ENCODE measurements at regions not wholly inside any gene's neighbourhood (a gene's known extent, or its start where the extent isn't known, plus 50 kb on each side); places are given as distances from the start of the nearest gene placed in this dataset.

- Histone ChIP-seq H3K4me3 (no peak overlapping the region), H3K36me3 (no peaks in the 10 kb centered on the region), H3K27me3 (no peaks in the 10 kb centered on the region), H3K27ac (no peak overlapping the region), H3K9me3 (no peaks in the 10 kb centered on the region), H3K4me1 (no peaks in the 10 kb centered on the region)
- no peak for TF ChIP-seq POLR2A (IDR thresholded peaks at IDR 0.05)
- peak in 2 of 4 donors; percentile 30 to 34 for ATAC-seq
- intact Hi-C loops (cut with DNase I) = no loop called here
- no peak for DNase-seq
- WGBS (ENCODE audit: insufficient coverage, low coverage, low lambda C conversion rate, missing lambda C conversion rate) = 75% methylated on average over 1 of the region's 1 CpG
Observed at GRCh38 chr13:50721672-50721992, 121.9 kb downstream of the DLEU7 start.

DNA sequence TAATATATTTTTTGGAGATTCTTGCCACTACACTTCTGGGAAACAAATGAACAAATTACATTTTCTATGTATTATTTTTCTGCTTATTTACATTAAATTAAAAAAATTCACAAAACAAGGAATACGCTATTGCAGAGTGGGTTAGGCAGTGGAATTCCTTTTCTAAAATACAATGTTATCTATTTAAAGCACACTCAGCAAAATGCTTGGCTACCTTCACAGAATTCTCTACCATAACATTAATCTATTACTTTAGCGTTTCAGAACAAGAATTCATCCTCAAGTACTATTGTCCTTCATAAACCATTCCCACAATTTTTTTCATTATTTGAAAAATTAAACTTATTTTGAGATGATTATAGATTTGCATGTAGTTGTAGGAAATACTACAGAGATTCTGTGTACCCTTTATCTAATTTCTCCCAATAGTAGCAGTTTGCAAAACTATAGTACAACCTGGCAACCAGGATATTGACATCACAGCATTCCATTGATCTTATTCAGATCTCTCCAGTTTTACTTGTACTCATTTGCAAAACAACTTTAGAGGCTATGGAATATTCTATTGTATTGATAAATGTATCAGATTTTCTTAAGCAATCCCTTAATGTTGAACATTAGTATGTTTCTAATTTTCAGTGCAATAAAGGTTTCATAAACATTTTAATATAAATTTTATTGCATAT is 120.9 kb downstream of the DLEU7 start:
- H3K4me3 ChIP-seq = no peak overlapping the region
- WGBS (ENCODE audit: insufficient coverage, low coverage, low lambda C conversion rate, missing lambda C conversion rate) = 84% methylated on average over 2 of the region's 2 CpGs
- no peaks in the 10 kb centered on the region for H3K36me3 ChIP-seq
- no peaks in the 10 kb centered on the region for H3K9me3 ChIP-seq
- DNase-seq = no peak
- H3K4me1 ChIP-seq = no peaks in the 10 kb centered on the region
- no peak overlapping the region for H3K27ac ChIP-seq
- ATAC-seq = no peak
- intact Hi-C loops (cut with DNase I) = no loop called here
- no peak for TF ChIP-seq CTCF (IDR thresholded peaks at IDR 0.05)
- TF ChIP-seq POLR2A (IDR thresholded peaks at IDR 0.05) = no peak
- H3K27me3 ChIP-seq = no peaks in the 10 kb centered on the region

GRCh38 chr13:50724438-50724837 is 119.1 kb downstream of the DLEU7 start:
- no peaks in the 10 kb centered on the region for H3K36me3 ChIP-seq
- ATAC-seq (no peak), DNase-seq (no peak)
- intact Hi-C loops (cut with DNase I) = no loop called here
- H3K4me1 ChIP-seq = no peaks in the 10 kb centered on the region
- H3K27me3 ChIP-seq = no peaks in the 10 kb centered on the region
- no peaks in the 10 kb centered on the region for H3K9me3 ChIP-seq
- WGBS (ENCODE audit: insufficient coverage, low coverage, low lambda C conversion rate, missing lambda C conversion rate) = 86% methylated on average over 4 of the region's 4 CpGs
- H3K4me3 ChIP-seq = no peak overlapping the region
- TF ChIP-seq CTCF (IDR thresholded peaks at IDR 0.05) (no peak), POLR2A (IDR thresholded peaks at IDR 0.05) (no peak)
- no peak overlapping the region for H3K27ac ChIP-seq

- Histone ChIP-seq H3K27me3 (no peaks in the 10 kb centered on the region), H3K4me3 (no peak overlapping the region), H3K27ac (no peak overlapping the region), H3K36me3 (no peaks in the 10 kb centered on the region), H3K9me3 (no peaks in the 10 kb centered on the region), H3K4me1 (no peaks in the 10 kb centered on the region)
- TF ChIP-seq POLR2A (IDR thresholded peaks at IDR 0.05) (no peak), CTCF (IDR thresholded peaks at IDR 0.05) (no peak)
- 73% methylated on average over 5 of the region's 5 CpGs for WGBS (ENCODE audit: insufficient coverage, low coverage, low lambda C conversion rate, missing lambda C conversion rate)
- ATAC-seq (no peak), DNase-seq (no peak)
- intact Hi-C loops (cut with DNase I) = no loop called here
Observed at GRCh38 chr13:50724913-50725312, 118.6 kb downstream of the DLEU7 start.

DNA sequence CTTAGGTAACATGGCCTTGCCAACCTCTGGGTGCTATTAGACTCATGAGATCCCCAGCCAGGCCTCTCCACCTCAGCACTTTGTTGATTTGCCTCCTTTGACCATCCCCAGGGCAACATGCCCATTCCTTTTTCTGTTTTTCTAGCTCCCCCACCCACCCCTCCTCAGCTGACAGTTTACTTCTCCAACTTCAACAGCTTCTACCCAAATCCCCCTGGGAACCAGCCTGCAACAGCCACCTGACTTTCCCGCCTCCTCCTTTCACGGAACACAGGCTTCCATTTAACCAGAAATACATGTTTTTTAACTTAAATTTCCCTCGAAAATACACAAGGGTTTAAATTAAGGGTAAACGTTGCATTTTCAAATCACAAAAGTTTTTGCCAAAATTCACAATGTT is 117.3 kb downstream of the DLEU7 start:
- H3K27me3 ChIP-seq = no peaks in the 10 kb centered on the region
- intact Hi-C loops (cut with DNase I) = no loop called here
- no peaks in the 10 kb centered on the region for H3K4me1 ChIP-seq
- ATAC-seq (no peak), DNase-seq (no peak)
- H3K9me3 ChIP-seq = no peaks in the 10 kb centered on the region
- H3K4me3 ChIP-seq = no peak overlapping the region
- H3K27ac ChIP-seq = no peak overlapping the region
- WGBS (ENCODE audit: insufficient coverage, low coverage, low lambda C conversion rate, missing lambda C conversion rate) = 75% methylated on average over 4 of the region's 4 CpGs
- no peaks in the 10 kb centered on the region for H3K36me3 ChIP-seq
- TF ChIP-seq POLR2A (IDR thresholded peaks at IDR 0.05) (no peak), CTCF (IDR thresholded peaks at IDR 0.05) (no peak)
